HTR-8/SVneo (cell line): ENCODE measurements at regions not wholly inside any gene's neighbourhood (a gene's known extent, or its start where the extent isn't known, plus 50 kb on each side); places are given as distances from the start of the nearest gene placed in this dataset.
A peak's percentile ranks its signal among the peaks of the same experiment; 100 is the strongest.
"Not testable (repeated sequence)": the region's sequence is repeated elsewhere in the genome, so short reads cannot be mapped to it uniquely, and the experiment has no call there.

Source experiments
- DNase-seq: peaks from one replicate; pipeline ENCODE4 v3.0.0; 2011; ENCODE audit warnings: low spot score, mixed read lengths; ENCODE audit not compliant: insufficient read length
- FAIRE-seq: peaks from 2 replicates; lab custom pipeline; 2011; peaks lifted over from hg19 to GRCh38; lab: Jason Lieb, UNC

GRCh38 chrX:7412840-7413239, 264.9 kb upstream of the PUDP start:
- DNase-seq (no peak), FAIRE-seq (no peak)

GRCh38 chrX:7409866-7410265, 261.9 kb upstream of the PUDP start:
- FAIRE-seq: no peak

GRCh38 chrX:7399373-7399772, 251.4 kb upstream of the PUDP start:
- no peak for FAIRE-seq
- DNase-seq: no peak

More at GRCh38 chrX:7409866-7410265, 261.9 kb upstream of the PUDP start:
- no peak for DNase-seq

- DNase-seq: no peak
- FAIRE-seq: no peak
Observed at GRCh38 chrX:7390441-7390840, 242.5 kb upstream of the PUDP start.

- FAIRE-seq: no peak
- DNase-seq: no peak
Observed at GRCh38 chrX:7389576-7389975, 241.6 kb upstream of the PUDP start.

- DNase-seq (no peak), FAIRE-seq (no peak)
Observed at GRCh38 chrX:7385131-7385530, 237.2 kb upstream of the PUDP start.

- FAIRE-seq (no peak), DNase-seq (no peak)
Observed at GRCh38 chrX:7378406-7378805, 230.5 kb upstream of the PUDP start.

GRCh38 chrX:7372825-7373525, 225.0 kb upstream of the PUDP start:
- DNase-seq: peak; percentile 23
- no peak for FAIRE-seq

- DNase-seq: no peak
- FAIRE-seq: no peak
Observed at GRCh38 chrX:7362111-7362510, 214.2 kb upstream of the PUDP start.

GRCh38 chrX:7351926-7352325, 204.0 kb upstream of the PUDP start:
- DNase-seq (no peak), FAIRE-seq (no peak)

- FAIRE-seq: no peak
- no peak for DNase-seq
Observed at GRCh38 chrX:7347465-7347864, 199.5 kb upstream of the PUDP start.

GRCh38 chrX:7346021-7346420, 198.1 kb upstream of the PUDP start:
- DNase-seq (no peak), FAIRE-seq (no peak)

GRCh38 chrX:7343181-7343580, 195.2 kb upstream of the PUDP start:
- no peak for FAIRE-seq
- DNase-seq: no peak

GRCh38 chrX:7335816-7336362, 187.9 kb upstream of the PUDP start:
- DNase-seq, FAIRE-seq: not testable (repeated sequence)

GRCh38 chrX:7334253-7334935, 186.4 kb upstream of the PUDP start:
- no peak for FAIRE-seq
- DNase-seq: peak; percentile 5

GRCh38 chrX:7330971-7331746, 183.2 kb upstream of the PUDP start:
- FAIRE-seq (no peak), DNase-seq (no peak)

GRCh38 chrX:7330556-7330955, 182.6 kb upstream of the PUDP start:
- DNase-seq: no peak
- FAIRE-seq: no peak

GRCh38 chrX:7318661-7319060, 170.7 kb upstream of the PUDP start:
- FAIRE-seq: no peak

GRCh38 chrX:7318241-7318640, 170.3 kb upstream of the PUDP start:
- FAIRE-seq: no peak
- no peak for DNase-seq

More at GRCh38 chrX:7318661-7319060, 170.7 kb upstream of the PUDP start:
- no peak for DNase-seq

GRCh38 chrX:7316887-7317286, 168.9 kb upstream of the PUDP start:
- FAIRE-seq (no peak), DNase-seq (no peak)

- DNase-seq (no peak), FAIRE-seq (no peak)
Observed at GRCh38 chrX:7316280-7316679, 168.3 kb upstream of the PUDP start.
